Epidermal melanocyte (primary cell): ENCODE measurements at regions not wholly inside any gene's neighbourhood (a gene's known extent, or its start where the extent isn't known, plus 50 kb on each side); places are given as distances from the start of the nearest gene placed in this dataset.
"Not testable (repeated sequence)": the region's sequence is repeated elsewhere in the genome, so short reads cannot be mapped to it uniquely, and the experiment has no call there.

Source experiments
- DNase-seq: peaks from one replicate; pipeline ENCODE4 v3.0.0; 2011; ENCODE audit warnings: low spot score; ENCODE audit not compliant: insufficient read length

DNA sequence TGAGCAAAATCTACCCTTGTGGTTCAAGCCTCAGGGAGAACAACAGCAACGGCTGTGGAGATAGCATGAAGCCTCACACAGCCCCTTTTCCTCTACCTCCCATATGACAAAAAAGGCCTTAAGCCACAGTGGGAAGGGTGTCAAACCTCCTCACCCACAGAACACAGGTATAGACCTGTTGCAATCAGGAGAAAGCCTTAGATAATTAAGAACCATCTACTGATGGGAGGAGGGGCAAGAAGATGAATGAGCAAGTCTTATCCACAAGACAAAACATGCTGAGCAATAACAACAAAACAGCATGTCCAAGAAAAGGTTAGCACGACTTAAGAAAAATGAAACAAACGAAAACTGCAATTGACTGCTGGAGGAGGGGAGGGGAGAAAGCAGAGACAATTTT is 272.9 kb upstream of the BCHE start:
- no peak for DNase-seq

DNA sequence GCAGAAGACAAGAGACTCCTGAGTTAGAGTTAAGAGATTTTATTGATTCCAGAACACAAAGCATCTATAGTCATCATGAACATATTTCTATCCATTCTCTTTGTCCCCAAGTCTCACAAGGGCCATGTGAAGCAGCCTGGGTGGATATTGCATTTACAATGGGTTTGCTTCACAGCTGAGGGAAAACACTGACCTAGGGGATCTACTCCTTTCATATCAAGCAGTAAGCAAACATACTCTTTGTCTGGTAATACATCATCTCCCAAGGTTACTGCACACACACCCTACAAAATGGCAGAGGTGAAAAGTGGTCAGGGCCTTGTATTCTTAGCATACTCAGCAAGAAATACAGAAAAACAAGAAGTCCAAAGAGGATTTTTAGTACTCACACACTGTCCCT is 267.7 kb upstream of the BCHE start:
- DNase-seq, result no peak

DNA sequence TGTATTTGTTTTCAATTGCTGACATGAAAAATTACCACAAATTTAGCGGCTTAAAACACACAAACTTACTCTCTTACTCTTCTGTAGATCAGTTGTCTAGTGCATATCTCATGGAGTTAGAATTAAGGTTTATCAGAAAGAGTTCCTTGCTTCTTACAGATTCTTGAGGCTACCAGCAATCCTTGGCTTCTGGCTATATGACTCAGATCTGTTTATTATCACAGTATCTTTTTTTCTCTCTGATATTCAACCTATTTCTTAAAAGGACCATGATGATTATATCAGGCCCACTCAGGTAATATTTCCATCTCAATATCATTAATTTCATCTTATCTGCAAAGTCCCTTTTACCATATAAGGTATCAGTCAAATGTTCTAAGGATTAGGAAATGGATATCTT is 263.5 kb upstream of the BCHE start:
- DNase-seq, result no peak

DNA sequence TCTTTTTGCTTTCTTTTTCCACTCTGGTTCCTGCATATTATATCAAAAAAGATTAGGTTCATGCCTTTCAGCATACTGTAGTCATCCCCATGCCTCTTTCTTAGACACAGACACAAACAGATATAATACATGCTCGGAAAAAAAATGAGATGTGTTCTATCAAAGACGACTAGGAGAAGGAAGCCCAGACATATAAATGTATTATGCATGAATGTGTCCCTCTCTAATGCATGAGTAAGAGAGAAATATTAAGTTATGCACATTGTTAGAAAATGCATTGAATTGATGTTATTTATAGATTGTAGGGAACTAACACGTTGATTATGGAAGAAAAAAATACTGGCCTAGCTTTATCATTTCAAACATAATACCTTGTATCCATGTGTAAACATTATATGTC is 252.4 kb upstream of the BCHE start:
- DNase-seq, result no peak

DNA sequence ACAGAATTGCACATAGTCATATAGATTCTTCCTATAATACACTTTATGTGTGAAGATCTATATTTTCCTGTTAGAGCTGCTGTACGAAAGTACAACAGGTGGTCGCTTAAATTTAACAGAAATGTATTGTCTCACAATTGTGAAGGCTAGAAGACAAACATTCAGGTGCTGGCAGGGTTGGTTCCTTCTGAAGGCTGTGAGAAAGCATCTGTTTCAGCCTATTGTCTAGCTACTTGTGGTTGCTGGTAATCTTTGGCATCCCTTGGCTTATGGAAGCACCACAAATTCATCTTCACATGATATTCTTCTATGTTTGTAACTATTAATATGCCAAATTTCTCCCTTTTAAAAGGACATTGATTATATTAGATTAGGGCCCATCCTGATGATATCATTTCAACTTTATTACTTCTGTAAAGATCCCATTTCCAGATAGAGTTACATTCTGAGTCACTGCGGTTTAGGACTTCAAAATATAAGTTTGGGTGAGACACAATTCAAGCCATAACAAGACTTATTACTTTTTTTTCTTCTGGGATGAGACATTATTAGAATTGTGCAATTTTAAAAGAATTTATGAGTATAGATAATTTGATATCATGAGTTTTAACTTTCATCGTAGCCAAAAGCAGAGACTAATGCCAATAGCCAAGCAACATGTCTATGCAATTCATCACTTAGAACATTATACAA is 248.1 kb upstream of the BCHE start:
- no peak for DNase-seq

DNA sequence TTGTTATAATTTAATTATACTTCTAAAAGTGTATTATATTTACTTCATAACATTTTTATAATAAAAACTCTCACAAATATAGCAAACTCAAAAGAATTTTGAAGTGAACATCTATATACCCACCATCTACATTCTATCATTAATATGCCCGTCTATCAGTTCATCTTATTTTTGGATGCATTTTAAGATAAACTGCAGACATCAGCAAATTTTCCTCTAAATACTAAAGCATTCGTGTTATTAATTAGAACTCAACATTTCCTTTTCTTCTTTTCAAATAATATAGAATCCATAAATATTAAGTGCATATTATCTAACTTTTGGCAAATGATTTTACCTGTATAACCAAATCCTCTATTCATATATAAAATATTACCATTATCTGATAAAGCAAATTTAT is 242.9 kb upstream of the BCHE start:
- no peak for DNase-seq

DNA sequence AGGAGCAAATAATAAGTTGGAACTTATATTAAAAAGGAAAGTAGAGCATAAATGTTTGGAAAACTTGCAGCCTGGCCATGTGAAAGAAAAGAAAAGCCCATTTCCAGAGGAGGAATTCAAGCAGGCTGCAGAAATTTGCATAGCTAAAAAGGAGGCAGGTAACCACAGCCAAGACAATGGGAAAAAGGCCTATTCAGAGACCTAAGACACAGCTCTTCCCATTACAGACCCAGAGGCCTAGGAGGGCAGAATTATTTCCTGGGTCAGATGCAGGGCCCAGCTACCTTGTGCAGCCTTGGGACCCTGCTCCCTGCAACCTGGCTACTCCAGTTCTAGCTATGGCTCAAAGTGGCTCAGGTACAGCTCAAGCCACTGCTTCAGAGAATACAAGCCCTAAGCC is 234.6 kb upstream of the BCHE start:
- no peak for DNase-seq

DNA sequence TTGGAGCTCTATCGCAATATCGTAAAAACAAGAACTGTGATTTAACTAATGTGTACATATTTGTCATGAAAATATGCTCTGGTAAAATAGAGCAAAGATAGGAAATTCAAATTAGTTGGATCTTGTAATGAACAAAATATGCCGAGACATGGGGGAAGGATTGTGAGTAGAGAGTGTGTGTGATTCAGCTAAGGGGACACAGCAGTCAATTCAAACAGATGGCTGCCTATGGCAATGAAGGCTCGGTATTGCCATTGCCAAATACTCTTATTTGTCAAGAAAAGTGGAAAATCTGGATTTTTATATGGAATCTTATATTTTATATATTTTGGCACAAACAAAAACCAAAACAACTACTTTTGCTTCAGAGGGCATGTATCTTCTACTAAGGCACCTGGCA is 227.3 kb upstream of the BCHE start:
- DNase-seq, result no peak

DNA sequence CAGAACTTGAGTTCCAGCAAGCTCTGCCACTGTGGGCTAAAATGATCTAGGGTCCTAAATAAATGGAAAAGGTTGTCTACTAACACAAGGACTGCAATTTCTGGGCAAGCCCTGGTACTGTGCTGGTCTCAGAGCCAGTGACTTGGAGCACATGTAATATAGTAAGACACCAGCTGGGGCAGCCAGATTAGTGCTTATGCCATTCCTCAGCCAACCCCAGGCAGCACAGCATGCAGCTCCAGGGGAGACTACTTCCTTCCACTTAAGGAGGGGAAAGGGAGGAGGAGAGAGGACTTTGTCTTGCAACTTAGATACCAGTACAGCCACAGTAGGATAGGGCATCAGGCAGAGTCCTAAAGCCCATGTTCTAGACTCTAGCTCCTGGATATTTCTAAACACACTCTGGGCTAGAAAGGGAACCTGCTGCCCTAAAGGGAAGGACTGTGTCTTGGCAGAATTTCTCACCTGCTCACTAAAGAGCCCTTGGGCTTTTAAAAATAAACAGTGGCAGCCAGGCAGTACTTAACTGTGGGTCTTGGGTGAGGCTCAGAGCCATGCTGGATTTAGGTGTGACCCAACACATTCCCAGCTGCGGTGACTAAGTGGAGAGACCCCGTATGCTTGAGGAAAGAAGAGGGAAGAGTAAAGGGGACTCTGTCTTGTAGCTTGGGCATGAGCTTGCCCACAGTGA is 223.7 kb upstream of the BCHE start:
- DNase-seq, result no peak

DNA sequence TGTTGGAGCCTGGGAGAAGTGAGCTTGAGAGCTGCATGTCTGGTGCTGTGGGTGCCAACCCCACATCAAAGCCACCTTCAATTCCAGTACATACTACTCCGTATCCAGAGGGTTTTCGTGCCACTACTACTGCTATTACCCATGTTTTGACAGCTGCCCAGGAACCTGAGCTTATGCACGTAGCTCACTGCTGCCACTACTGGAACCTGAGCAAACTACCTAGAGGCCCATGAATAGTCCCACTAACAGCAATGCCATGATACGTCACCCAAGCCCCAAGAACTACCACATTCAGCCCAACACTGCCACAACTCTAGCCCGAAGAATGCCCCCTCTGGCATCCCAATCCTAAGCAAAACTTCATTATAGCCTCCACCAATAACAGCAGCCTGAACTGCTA is 215.2 kb upstream of the BCHE start:
- DNase-seq, result no peak

DNA sequence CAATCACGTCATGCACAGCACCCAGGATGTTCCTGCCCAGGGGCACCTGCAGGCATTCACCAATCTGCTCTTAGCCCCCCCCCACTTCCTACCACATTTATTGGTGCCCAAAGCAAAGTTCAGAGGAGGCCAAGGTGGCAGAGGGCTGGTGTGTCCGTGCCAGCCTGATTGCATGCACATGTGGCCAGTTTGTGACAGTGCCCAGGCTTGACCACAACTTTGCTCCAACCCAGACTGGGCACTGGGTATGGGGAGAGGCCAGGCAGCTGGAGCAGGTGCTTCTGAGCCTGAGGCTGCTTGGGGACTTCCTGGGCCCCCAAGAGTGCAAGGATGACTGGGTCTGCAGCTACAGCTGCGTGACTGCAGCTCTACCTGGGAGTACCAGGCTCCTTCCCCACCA is 192.3 kb upstream of the BCHE start:
- DNase-seq, result no peak

DNA sequence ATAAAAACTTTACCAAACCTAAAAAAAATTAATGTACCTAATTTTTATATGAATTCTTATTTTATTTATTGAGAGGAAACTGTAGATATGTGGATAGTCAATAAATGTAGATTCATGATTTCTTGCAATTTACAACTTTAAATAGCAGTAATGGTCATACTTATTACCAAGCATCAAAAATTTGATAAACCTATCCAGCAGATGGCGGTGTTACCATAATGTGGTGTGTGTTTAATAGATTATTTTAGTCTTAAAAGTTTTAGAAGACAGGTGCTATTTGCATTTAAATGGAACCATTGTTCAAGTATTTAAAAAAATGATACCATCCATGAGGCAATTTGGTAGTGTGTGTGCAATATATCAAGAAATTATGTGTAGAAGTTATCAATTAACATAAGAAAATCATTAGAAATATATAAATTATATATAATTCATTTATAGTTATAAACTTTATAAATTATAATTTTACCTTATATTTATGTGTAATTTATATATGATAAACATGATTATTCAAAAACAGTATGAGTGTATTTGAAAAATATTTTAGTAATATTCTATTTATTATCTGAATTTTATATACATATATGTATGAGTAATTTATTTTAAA is 176.0 kb upstream of the BCHE start:
- no peak for DNase-seq

DNA sequence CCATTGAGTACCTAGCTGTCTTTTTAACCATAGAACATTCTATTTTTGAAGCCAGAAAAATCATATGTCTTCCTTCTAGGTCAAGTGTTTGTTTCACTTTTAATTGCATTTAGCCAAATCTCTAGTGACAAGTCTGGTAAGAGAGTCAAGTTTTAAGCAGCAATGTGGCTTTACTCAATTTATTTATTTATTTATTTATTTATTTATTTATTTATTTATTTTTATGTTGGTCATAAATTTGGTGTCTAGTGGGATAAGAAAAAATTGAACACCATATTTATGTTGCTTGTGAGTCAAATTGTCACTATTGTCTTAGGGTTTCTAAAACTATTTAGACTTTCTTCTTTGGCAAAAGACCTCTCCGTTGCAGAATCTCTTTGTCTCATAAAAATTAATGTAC is 174.5 kb upstream of the BCHE start:
- no peak for DNase-seq

DNA sequence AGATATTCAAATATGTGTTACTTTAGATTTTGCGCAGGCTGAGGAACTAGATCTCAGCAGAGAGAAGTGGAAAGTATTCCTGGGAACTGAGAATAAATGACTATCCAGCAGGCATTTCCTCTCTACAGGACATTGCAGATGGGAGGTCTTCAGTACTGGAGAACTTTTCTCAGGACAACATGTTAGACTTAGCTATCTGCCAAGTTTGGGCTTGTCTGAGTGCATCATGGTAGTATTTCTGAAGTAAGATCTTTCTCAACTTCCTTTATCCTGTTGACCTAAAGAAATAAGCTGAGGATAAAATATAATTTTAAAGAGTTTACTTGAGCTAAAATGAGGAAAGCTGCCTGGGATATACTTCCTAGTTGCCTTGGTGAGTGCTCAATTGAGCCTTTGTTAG is 167.9 kb upstream of the BCHE start:
- no peak for DNase-seq

DNA sequence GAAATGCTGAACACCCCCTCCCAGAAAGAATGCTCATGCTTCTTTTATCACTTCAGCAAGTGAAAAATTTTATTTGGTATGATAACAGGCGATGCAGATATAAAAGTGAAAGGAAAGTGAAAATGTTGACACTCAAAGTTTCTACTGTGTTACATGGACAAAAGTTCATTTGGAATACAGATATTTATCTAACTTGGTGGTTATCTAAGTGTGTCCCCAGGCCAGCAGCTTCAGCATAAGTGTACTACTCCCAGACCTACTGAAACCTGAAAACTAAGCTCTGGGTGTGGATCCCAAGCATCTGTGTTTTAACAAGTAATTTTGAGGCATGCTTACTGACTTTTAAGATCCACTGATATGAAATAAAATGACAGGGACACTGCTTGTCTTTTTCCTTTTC is 157.1 kb upstream of the BCHE start:
- no peak for DNase-seq

DNA sequence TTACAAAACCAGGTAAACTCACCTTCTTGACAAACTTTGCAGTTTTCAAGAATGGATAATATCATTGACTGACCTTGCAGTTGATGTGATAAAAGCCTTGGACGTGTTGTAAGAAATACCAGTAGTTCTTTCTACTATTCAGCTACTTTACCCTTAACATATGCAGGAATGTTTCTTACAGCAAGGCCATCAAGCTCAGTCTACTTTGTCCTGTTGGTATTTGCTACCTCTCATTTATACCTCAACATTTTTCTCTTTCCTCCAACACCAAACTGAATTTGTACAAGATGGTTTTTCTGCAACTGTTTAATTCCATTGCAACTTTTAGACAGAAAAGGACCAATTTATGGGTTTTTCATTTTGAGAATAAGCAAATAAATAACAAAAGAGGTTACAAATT is 147.4 kb upstream of the BCHE start:
- DNase-seq, result no peak

DNA sequence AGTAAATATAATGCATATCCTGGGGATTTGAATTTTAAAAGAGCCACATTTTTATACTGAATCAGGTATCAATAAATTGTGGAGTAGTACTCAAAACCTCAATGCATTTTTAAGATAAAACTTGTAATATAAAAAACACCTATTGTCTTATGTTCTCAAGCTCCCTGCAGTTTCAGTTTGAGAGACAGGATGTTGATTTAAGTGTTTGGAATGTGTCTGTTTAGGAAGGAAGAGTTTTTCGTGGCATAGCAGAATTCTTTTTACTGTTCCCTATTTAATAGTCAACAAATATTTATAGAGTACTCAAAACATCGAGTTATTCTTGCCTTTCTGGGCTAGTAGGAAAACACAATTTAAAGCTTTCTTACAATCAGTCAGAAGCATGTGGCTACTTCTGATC is 146.1 kb upstream of the BCHE start:
- no peak for DNase-seq

DNA sequence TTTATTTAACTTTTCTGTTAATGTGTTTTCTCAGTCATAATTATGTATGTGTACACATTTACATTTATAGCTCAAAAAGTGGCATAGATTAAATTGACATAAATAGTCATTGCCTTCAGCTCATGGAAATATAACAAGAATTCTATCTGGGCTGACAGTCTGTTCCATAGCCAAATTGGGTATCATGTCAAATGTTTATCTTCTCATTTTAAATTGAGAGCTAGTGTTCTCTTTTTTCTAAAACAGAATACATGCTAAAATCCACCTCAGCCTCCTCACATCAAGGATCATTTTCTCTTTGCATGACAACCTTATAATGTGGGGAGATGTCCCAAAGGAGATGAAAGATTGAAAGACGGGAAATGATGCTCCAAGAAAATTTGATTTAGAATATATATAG is 144.1 kb upstream of the BCHE start:
- no peak for DNase-seq

DNA sequence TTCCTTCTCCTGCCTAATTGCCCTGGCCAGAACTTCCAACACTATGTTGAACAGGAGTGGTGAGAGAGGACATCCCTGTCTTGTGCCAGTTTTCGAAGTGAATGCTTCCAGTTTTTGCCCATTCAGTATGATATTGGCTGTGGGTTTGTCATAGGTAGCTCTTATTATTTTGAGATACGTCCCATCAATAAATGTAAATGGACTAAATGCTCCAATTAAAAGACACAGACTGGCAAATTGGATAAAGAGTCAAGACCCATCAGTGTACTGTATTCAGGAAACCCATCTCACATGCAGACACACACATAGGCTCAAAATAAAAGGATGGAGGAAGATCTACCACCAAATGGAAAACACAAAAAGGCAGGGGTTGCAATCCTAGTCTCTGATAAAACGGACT is 123.6 kb upstream of the BCHE start:
- not testable (repeated sequence) for DNase-seq

DNA sequence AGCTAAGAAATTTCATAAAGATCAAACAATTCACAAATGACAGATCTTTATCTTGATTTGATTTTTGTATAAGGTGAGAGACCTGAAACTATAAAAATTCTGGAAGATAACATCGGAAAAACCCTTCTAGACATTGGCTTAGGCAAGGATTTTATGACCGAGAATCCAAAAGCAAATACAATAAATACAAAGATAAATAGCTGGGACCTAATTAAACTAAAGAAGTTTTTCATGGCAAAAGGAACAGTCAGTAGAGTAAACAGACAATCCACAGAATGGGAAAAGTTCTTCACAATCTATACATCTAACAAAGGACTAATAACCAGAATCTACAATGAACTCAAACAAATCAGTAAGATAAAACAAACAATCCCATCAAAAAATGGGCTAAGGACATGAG is 116.9 kb upstream of the BCHE start:
- no peak for DNase-seq

DNA sequence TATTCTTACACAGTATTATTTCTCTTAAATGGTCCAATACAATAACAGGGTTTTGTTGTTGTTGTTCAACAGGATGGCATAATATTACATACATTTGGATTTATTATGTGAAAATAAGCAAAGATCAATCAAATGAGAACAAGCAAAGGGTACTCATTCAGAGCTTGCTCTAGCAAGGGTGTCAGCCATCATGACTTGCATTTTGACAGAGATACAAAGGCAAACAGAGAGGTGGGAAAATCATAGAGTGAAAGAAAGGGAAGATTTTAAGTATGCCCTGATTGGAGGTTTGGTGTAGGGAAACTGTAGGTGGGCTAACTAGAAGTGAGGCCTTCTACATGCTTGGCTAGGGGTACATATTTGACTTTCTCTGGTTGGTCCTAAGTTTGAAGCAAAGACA is 109.1 kb upstream of the BCHE start:
- DNase-seq, result no peak

DNA sequence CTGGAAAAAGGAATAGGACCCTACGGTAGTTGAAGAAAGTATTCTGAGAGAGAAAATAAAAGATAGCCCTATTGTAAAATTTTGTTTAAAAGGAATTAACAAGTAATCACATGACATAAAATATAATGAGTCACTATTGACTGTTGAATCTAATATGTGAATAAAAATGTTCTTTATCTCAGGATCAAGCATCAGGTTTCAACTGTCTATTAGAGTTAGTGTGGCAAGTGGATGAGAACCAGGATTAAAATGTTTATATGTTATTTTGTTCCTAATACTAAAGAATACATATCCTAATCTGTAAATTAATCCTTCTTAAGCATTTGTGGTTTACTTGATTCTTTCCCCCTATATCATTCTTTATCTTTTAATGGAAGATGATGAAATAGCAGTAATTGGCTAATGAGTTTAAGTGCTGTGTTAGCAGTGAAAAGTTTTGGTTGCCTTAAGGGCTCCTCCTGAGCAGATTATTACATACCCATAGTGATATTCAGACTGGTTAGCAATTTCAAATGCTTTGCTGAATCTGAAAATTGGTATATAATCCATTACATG is 101.8 kb upstream of the BCHE start:
- DNase-seq, result no peak

DNA sequence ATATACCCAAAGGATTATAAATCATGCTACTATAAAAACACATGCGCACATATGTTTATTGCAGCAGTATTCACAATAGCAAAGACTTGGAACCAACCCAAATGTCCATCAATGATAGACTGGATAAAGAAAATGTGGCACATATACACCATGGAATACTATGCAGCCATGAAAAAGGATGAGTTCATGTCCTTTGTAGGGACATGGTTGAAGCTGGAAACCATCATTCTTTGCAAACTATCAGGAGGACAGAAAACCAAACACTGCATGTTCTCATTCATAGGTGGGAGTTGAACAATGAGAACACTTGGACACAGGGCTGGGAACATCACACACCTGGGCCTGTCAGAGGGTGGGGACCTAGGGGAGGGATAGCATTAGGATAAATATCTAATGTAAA is 98.9 kb upstream of the BCHE start:
- not testable (repeated sequence) for DNase-seq
